GM21447 (cell line): ENCODE measurements at regions not wholly inside any gene's neighbourhood (a gene's known extent, or its start where the extent isn't known, plus 50 kb on each side); places are given as distances from the start of the nearest gene placed in this dataset.
"Not testable (repeated sequence)": the region's sequence is repeated elsewhere in the genome, so short reads cannot be mapped to it uniquely, and the experiment has no call there.

Experiments used
- ATAC-seq: cut with Tn5 transposase; IDR thresholded peaks from one replicate; pipeline ENCODE4 v1.9.1; 2021; ENCODE audit not compliant: unreplicated experiment

GRCh38 chr16:48740964-48741363, 131.0 kb upstream of the N4BP1 start:
- no peak for ATAC-seq

GRCh38 chr16:48734220-48734619, 124.2 kb upstream of the N4BP1 start:
- no peak for ATAC-seq

- ATAC-seq, result no peak
These were observed 94.7 kb upstream of the N4BP1 start for GRCh38 chr16:48704710-48705109.

- ATAC-seq, result peak; percentile 81
These were observed 77.5 kb upstream of the N4BP1 start for GRCh38 chr16:48687421-48688038.

GRCh38 chr16:48684148-48684547, 74.2 kb upstream of the N4BP1 start:
- no peak for ATAC-seq

- no peak for ATAC-seq
These were observed 73.0 kb upstream of the N4BP1 start for GRCh38 chr16:48682971-48683370.

GRCh38 chr16:48681520-48681919, 71.5 kb upstream of the N4BP1 start:
- ATAC-seq, result no peak

- ATAC-seq, result no peak
These were observed 70.9 kb upstream of the N4BP1 start for GRCh38 chr16:48680881-48681280.

GRCh38 chr16:48676836-48677235, 66.9 kb upstream of the N4BP1 start:
- ATAC-seq, result no peak

- not testable (repeated sequence) for ATAC-seq
These were observed 58.2 kb upstream of the N4BP1 start for GRCh38 chr16:48668184-48668583.

GRCh38 chr16:48659940-48660339, 50.0 kb upstream of the N4BP1 start:
- no peak for ATAC-seq
